Mucosa of descending colon (tissue), 3 donors: ENCODE measurements at regions not wholly inside any gene's neighbourhood (a gene's known extent, or its start where the extent isn't known, plus 50 kb on each side); places are given as distances from the start of the nearest gene placed in this dataset.

ENCODE experiments used
- ATAC-seq: fragments of 200-7000 bp; cut with Tn5 transposase; one replicate; pipeline ENCODE4 v1.9.1; 2020; ENCODE audit warnings: mild to moderate bottlenecking, moderate library complexity
- DNase-seq, 3 donors: peaks; one replicate each; pipeline ENCODE4 v3.0.0-alpha.2; 2020
- H3K36me3 ChIP-seq: fragments of 200-600 bp; one replicate; pipeline ENCODE4 v1.8.0; 2021; ENCODE audit warnings: low read depth, mild to moderate bottlenecking
- H3K4me1 ChIP-seq: fragments of 200-600 bp; one replicate; pipeline ENCODE4 v1.8.0; 2021; ENCODE audit warnings: low read depth, mild to moderate bottlenecking
- H3K4me3 ChIP-seq: fragments of 200-600 bp; one replicate; pipeline ENCODE4 v1.8.0; 2021; ENCODE audit warnings: mild to moderate bottlenecking
- H3K9me3 ChIP-seq: fragments of 200-600 bp; one replicate; pipeline ENCODE4 v1.8.0; 2021; ENCODE audit warnings: mild to moderate bottlenecking
- intact Hi-C, 2 donors: fragments of 100-400 bp; cut with DNase I in 1 of 2; cut with micrococcal nuclease in 1 of 2; formaldehyde crosslinking; loops; one replicate each; pipeline versions ENCODE4 v1.11.0 to v1.11.1; 2022; cut with DNase I, micrococcal nuclease
- TF ChIP-seq, protein P1 (sequence below): fragments of 200-600 bp; IDR thresholded peaks from one replicate; pipeline ENCODE4 v1.8.0; 2022; ENCODE audit warnings: antibody characterized with exemption, mild to moderate bottlenecking
- donor health status: DM: no; HTN: no; CAD: no; lungs with moderate emphysema.
- donor health status: DM: no; HTN: no; CAD: no.
- donor health status: DM: no; HTN: yes; CAD: no.

DNA sequence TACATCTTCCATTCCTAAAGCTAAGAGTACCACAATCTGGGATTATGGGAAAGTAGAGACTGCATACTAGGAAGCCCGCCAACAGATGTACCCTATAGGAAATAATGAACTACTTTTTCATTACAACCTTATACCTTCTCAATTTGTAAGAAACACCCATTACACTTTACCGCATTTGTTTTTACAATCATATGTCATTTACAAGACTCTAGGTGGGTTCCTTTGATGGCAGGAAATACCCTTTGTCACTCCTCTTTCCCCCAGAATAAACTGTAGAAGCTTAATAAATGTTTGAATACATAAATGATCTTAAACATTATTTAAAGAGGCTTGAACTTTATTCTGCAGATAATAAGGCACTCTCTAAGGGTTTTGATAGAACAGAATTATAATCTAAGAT is 150.1 kb upstream of the TGFBR2 start:
- no peak overlapping the region for H3K4me3 ChIP-seq
- intact Hi-C loops = no loop called here
- H3K36me3 ChIP-seq = no peaks in the 10 kb centered on the region
- no peak for ATAC-seq
- TF ChIP-seq, protein P1, sequence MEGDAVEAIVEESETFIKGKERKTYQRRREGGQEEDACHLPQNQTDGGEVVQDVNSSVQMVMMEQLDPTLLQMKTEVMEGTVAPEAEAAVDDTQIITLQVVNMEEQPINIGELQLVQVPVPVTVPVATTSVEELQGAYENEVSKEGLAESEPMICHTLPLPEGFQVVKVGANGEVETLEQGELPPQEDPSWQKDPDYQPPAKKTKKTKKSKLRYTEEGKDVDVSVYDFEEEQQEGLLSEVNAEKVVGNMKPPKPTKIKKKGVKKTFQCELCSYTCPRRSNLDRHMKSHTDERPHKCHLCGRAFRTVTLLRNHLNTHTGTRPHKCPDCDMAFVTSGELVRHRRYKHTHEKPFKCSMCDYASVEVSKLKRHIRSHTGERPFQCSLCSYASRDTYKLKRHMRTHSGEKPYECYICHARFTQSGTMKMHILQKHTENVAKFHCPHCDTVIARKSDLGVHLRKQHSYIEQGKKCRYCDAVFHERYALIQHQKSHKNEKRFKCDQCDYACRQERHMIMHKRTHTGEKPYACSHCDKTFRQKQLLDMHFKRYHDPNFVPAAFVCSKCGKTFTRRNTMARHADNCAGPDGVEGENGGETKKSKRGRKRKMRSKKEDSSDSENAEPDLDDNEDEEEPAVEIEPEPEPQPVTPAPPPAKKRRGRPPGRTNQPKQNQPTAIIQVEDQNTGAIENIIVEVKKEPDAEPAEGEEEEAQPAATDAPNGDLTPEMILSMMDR = no peak
- no peak for DNase-seq
- no peaks in the 10 kb centered on the region for H3K9me3 ChIP-seq
- no peaks in the 10 kb centered on the region for H3K4me1 ChIP-seq

DNA sequence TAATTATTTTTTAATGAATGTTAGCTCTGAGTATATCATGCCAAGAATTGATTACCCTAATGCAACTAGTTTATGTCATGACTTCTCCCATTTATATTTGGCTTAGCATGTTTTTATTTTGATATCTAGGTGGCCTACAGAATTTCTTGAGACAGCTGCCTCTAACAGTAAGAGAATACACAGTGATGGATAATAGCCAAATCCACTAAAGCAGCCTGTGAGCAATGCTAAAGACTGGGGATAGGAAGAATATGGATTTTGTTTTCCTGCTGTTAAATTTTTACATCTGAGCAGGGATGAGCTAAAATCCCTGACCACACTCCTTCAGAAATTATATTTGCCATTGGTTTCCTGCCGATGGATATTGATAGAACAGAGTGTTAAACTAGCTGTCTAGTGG is 149.3 kb upstream of the TGFBR2 start:
- TF ChIP-seq, protein P1 = no peak
- Histone ChIP-seq H3K36me3 (no peaks in the 10 kb centered on the region), H3K9me3 (no peaks in the 10 kb centered on the region), H3K4me1 (no peaks in the 10 kb centered on the region), H3K4me3 (no peak overlapping the region)
- intact Hi-C loops = no loop called here
- DNase-seq (no peak), ATAC-seq (no peak)

DNA sequence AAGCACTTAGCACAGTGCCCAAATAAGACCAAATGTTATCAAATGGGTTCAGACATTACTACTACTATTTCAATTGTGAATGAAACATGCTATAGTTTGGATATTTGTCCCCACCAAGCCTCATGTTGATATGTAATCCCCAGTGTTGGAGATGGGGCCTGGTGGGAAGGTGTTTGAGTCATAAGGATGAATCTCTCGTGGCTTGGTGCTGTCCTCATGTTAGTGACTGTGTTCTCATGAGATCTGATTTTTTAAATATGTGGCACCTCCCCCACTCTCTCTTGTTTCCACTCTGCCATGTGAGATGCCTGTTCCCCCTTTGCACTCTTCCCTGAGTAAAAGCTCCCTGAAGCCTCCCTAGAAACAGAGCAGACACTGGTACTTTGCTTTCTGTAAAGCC is 148.7 kb upstream of the TGFBR2 start:
- Histone ChIP-seq H3K36me3 (no peaks in the 10 kb centered on the region), H3K4me3 (no peak overlapping the region), H3K4me1 (no peaks in the 10 kb centered on the region), H3K9me3 (no peaks in the 10 kb centered on the region)
- DNase-seq (no peak), ATAC-seq (no peak)
- TF ChIP-seq, protein P1 = no peak
- intact Hi-C loops = no loop called here

DNA sequence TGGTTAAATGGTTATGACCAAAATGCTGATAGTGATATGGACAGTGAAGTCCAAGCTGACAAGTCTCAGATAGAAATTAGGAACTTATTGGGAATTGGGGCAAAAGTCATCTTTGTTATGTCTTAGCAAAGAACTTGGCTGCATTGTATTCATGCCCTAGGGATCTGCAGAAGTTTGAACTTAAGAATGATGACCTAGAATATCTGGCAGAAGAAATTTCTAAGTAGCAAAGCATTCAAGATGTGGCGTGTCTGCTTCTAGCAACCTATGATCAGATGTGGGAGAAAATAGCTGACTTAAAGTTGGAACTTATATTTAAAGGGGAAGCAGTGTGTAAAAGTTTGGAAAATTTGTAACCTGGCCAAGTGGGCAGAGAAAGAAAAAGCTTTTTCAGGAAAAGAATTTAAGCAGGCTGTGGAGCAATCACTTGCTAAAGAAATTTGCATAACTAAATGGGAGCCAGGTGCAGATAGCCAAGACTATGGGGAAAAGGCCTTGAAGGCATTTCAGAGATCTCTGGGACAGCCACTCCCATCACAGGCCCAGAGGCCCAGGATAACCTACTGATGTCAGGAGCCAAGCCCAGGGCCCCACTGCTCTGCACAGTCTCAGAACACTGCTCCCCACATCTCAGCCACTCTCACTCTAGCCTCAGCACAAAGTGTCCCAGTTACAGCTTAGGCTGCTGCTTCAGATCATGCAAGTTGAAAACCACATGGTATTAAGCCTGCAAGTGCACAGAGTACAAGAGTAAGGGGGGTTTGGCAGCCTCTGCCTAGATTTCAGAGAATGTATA is 147.8 kb upstream of the TGFBR2 start:
- Histone ChIP-seq H3K4me1 (no peaks in the 10 kb centered on the region), H3K4me3 (no peak overlapping the region), H3K36me3 (no peaks in the 10 kb centered on the region), H3K9me3 (no peaks in the 10 kb centered on the region)
- peak in 1 of 3 donors; percentile 20 for DNase-seq
- TF ChIP-seq, protein P1 = no peak
- ATAC-seq = no peak
- intact Hi-C loops = no loop called here

DNA sequence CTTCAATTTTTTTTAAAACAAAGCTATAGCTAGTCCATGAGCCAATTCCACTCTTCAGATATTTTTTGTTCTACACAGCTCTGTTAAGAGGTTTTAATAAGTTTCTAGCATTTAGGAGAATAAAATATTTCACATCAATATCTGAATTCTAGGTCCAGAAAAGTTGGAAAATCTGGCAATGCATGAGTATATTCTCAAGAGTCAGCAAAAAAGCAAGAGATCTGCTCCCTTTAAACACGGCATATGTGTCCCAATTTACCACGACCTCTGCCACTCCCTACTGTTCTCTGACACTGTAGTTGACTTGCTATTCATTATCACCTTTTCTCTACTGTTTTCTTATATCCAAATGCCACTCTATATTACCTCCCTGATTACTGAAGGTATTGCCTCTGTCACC is 145.1 kb upstream of the TGFBR2 start:
- intact Hi-C loops = no loop called here
- TF ChIP-seq, protein P1 = no peak
- Histone ChIP-seq H3K4me3 (no peak overlapping the region), H3K36me3 (no peaks in the 10 kb centered on the region), H3K4me1 (no peaks in the 10 kb centered on the region), H3K9me3 (no peaks in the 10 kb centered on the region)
- ATAC-seq (no peak), DNase-seq (no peak)
